Suprapubic skin (tissue), 4 donors: ENCODE measurements at regions not wholly inside any gene's neighbourhood (a gene's known extent, or its start where the extent isn't known, plus 50 kb on each side); places are given as distances from the start of the nearest gene placed in this dataset.
"Not testable (repeated sequence)": the region's sequence is repeated elsewhere in the genome, so short reads cannot be mapped to it uniquely, and the experiment has no call there.

Source experiments
- DNase-seq, 2 donors: peaks; one replicate each; pipeline ENCODE4 v3.0.0-alpha.2; 2019; ENCODE audit warnings: low spot score in 2 of 2
- H3K27ac ChIP-seq: fragments of 200-600 bp; sonication (generic); one replicate; pipeline ENCODE4 v1.5.1; 2019
- H3K27me3 ChIP-seq: fragments of 200-600 bp; sonication (generic); one replicate; pipeline ENCODE4 v1.5.1; 2019
- H3K36me3 ChIP-seq: fragments of 200-600 bp; sonication (generic); one replicate; pipeline ENCODE4 v1.5.1; 2019
- H3K4me1 ChIP-seq: fragments of 200-600 bp; sonication (generic); one replicate; pipeline ENCODE4 v1.5.1; 2019
- H3K4me3 ChIP-seq: fragments of 200-600 bp; sonication (generic); one replicate; pipeline ENCODE4 v1.5.1; 2019; ENCODE audit warnings: mild to moderate bottlenecking
- H3K9me3 ChIP-seq: fragments of 200-600 bp; sonication (generic); one replicate; pipeline ENCODE4 v1.5.1; 2019
- EP300 ChIP-seq: sonication (generic); formaldehyde crosslinking; IDR thresholded peaks from one replicate; pipeline ENCODE4 v1.6.1; 2017; ENCODE audit warnings: antibody characterized with exemption
- POLR2A ChIP-seq, 2 donors: fragments of 450-650 bp; IDR thresholded peaks; one replicate each; pipeline ENCODE4 v1.6.1; 2017; ENCODE audit warnings: antibody characterized with exemption in 2 of 2, mild to moderate bottlenecking in 2 of 2, moderate library complexity in 2 of 2
- POLR2AphosphoS5 ChIP-seq, 3 donors: sonication (generic); formaldehyde crosslinking; IDR thresholded peaks; one replicate each; pipeline ENCODE4 v1.6.1; 2017; ENCODE audit warnings: antibody characterized with exemption in 3 of 3
- WGBS: methylation state at CpG from one replicate; pipeline ENCODE4 v1.1.5; 2018; 5-methylcytosine and 5-hydroxymethylcytosine counted together
- TF ChIP-seq, protein P1 (sequence below), 2 donors: fragments of 200-600 bp in 1 of 2; fragments of 450-650 bp in 1 of 2; sonication (generic) in 1 of 2; IDR thresholded peaks; one replicate each; pipeline ENCODE4 v1.5.1; 2016 to 2019; ENCODE audit warnings: antibody characterized with exemption in 2 of 2, mild to moderate bottlenecking in 1 of 2, moderate library complexity in 1 of 2

DNA sequence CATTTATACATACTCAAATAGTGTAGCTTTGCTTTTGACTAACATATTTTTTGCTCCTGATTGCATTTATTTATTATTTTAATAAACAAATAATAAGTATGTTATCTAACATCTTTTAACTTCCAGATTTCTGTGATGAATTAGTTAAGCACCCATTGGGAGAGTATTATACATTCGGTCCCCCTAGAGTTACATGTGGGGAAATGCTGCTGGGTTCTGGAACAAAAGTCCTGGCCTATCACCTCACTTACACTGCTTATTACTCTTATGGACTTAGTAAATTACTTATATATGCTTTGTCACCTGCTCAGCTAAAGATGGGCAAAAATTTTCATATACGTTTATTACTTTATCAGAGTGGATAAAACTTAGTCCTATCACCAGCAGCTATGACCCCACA lies 1163.0 kb downstream of the FAM181B start:
- Histone ChIP-seq H3K36me3 (no peaks in the 10 kb centered on the region), H3K4me3 (no peak overlapping the region), H3K27me3 (no peaks in the 10 kb centered on the region), H3K4me1 (no peaks in the 10 kb centered on the region), H3K9me3 (no peaks in the 10 kb centered on the region), H3K27ac (no peak overlapping the region)
- WGBS, result 90% methylated on average over 2 of the region's 2 CpGs
- TF ChIP-seq POLR2AphosphoS5 (IDR thresholded peaks at IDR 0.05) (no peak), POLR2A (IDR thresholded peaks at IDR 0.05) (no peak), EP300 (no peak)
- TF ChIP-seq, protein P1, sequence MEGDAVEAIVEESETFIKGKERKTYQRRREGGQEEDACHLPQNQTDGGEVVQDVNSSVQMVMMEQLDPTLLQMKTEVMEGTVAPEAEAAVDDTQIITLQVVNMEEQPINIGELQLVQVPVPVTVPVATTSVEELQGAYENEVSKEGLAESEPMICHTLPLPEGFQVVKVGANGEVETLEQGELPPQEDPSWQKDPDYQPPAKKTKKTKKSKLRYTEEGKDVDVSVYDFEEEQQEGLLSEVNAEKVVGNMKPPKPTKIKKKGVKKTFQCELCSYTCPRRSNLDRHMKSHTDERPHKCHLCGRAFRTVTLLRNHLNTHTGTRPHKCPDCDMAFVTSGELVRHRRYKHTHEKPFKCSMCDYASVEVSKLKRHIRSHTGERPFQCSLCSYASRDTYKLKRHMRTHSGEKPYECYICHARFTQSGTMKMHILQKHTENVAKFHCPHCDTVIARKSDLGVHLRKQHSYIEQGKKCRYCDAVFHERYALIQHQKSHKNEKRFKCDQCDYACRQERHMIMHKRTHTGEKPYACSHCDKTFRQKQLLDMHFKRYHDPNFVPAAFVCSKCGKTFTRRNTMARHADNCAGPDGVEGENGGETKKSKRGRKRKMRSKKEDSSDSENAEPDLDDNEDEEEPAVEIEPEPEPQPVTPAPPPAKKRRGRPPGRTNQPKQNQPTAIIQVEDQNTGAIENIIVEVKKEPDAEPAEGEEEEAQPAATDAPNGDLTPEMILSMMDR (IDR thresholded peaks at IDR 0.05), result no peak
- no peak for DNase-seq

DNA sequence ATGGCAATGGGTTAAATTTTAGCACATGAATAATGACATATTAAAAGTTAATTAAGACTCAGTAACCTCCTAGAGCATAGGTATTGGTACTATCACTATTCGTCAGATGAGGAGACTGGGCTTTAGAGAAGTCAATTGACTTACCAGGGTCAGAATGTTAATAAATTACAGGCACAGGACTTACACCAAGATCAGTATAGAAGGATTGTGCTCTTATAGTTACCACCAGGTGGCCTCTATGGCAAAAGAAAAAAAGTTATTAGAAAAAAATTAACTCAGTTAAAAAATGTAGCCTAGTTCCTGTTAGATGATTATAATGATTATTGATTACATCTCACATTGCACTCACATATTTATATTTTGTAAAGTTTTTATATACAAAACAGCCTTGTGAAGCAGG lies 1163.7 kb downstream of the FAM181B start:
- no peaks in the 10 kb centered on the region for H3K27me3 ChIP-seq
- no peak for DNase-seq
- no peak overlapping the region for H3K4me3 ChIP-seq
- no peaks in the 10 kb centered on the region for H3K9me3 ChIP-seq
- TF ChIP-seq, protein P1 (IDR thresholded peaks at IDR 0.05), result no peak
- no peak for TF ChIP-seq EP300
- no peak for TF ChIP-seq POLR2AphosphoS5 (IDR thresholded peaks at IDR 0.05)
- no peak for TF ChIP-seq POLR2A (IDR thresholded peaks at IDR 0.05)
- 0% methylated on average over 1 of the region's 1 CpG for WGBS
- no peak overlapping the region for H3K27ac ChIP-seq
- H3K4me1 ChIP-seq, result no peaks in the 10 kb centered on the region
- H3K36me3 ChIP-seq, result no peaks in the 10 kb centered on the region

DNA sequence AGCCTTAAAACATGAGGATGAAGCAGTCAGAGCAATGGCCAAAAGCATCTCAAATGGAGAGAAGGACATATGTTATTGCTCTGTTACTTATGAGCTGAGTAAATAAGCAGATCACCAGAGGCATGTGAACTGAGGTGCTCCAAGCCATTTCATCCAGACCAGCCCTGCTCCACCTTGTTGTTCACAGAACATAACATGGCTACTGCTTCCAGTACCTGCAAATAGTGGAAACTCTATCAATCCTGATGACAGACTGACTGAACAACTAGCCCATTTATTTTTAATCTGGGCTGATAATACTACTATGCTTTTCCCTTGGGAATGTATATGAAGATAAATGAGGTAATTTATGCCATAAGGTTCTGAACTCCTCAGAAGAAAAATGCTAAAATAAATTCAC lies 1164.7 kb downstream of the FAM181B start:
- H3K4me1 ChIP-seq, result no peaks in the 10 kb centered on the region
- H3K4me3 ChIP-seq, result no peak overlapping the region
- H3K27ac ChIP-seq, result no peak overlapping the region
- TF ChIP-seq, protein P1 (IDR thresholded peaks at IDR 0.05), result no peak
- TF ChIP-seq EP300 (no peak), POLR2A (IDR thresholded peaks at IDR 0.05) (no peak), POLR2AphosphoS5 (IDR thresholded peaks at IDR 0.05) (no peak)
- no peak for DNase-seq
- no peaks in the 10 kb centered on the region for H3K27me3 ChIP-seq
- no peaks in the 10 kb centered on the region for H3K36me3 ChIP-seq
- no peaks in the 10 kb centered on the region for H3K9me3 ChIP-seq

DNA sequence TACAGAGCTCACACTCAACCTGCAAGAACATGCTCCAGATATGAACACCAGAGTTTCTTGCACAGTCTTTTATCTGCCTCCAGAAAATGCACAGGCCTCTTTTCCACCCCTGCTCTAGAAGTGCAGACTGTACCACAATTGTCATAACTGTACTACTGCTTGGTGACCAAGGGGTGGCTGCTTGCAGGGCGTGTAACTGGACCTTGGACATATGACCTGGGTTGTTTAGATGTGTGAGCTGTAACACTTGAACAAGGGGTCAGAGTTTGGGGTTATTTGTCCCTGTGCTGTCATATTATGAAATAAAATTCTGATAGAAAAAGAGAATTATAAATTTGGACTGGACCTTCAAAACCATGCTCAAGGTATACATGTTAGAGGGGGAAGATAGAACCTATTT lies 1185.5 kb downstream of the FAM181B start:
- no peaks in the 10 kb centered on the region for H3K4me1 ChIP-seq
- no peaks in the 10 kb centered on the region for H3K9me3 ChIP-seq
- DNase-seq, result no peak
- WGBS, result 69% methylated on average over 1 of the region's 1 CpG
- H3K4me3 ChIP-seq, result no peak overlapping the region
- no peaks in the 10 kb centered on the region for H3K27me3 ChIP-seq
- no peaks in the 10 kb centered on the region for H3K36me3 ChIP-seq
- TF ChIP-seq EP300 (no peak), POLR2AphosphoS5 (IDR thresholded peaks at IDR 0.05) (no peak), POLR2A (IDR thresholded peaks at IDR 0.05) (no peak)
- TF ChIP-seq, protein P1 (IDR thresholded peaks at IDR 0.05), result no peak
- H3K27ac ChIP-seq, result no peak overlapping the region

DNA sequence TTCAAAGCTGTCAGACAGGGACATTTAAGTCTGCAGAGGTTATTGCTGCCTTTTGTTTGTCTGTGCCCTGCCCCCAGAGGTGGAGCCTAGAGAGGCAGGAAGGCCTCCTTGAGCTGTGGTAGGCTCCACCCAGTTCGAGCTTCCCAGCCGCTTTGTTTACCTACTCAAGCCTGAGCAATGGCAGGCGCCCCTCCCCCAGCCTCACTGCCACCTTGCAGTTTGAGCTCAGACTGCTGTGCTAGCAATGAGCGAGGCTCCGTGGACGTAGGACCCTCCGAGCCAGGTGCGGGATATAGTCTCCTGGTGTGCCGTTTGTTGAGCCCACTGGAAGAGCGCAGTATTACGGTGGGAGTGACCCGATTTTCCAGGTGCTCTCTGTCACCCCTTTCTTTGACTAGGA lies 1193.9 kb downstream of the FAM181B start:
- not testable (repeated sequence) for DNase-seq, H3K27ac ChIP-seq, H3K4me1 ChIP-seq, H3K9me3 ChIP-seq, H3K27me3 ChIP-seq, H3K4me3 ChIP-seq, H3K36me3 ChIP-seq
- 97% methylated on average over 11 of the region's 12 CpGs for whole genome bisulfite sequencing

DNA sequence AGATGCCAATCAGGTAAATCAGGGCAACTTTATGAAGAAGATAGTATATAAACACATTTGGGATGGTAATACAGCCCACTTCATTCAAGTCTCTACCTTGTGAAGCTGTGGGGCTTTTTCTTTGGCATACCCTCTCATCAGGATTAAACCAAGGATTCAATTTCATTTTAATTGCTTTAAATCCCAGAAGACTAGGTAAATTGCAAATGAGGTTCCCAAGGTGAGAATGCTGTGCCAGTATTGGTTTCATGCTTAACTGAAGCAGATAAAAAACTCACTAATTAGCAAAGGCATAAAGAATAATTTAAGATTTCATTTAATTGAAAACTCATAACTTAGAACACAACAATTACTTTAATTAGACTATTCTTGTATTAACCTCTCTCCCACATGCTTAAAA lies 1218.1 kb downstream of the FAM181B start:
- no peak for DNase-seq
- H3K27me3 ChIP-seq, result no peaks in the 10 kb centered on the region
- H3K4me1 ChIP-seq, result no peaks in the 10 kb centered on the region
- no peak for TF ChIP-seq EP300
- no peak for TF ChIP-seq POLR2A (IDR thresholded peaks at IDR 0.05)
- TF ChIP-seq POLR2AphosphoS5 (IDR thresholded peaks at IDR 0.05), result no peak
- TF ChIP-seq, protein P1 (IDR thresholded peaks at IDR 0.05), result no peak
- H3K4me3 ChIP-seq, result no peak overlapping the region
- H3K9me3 ChIP-seq, result peaks cover 3% of the 10 kb centered on the region
- no peaks in the 10 kb centered on the region for H3K36me3 ChIP-seq
- no peak overlapping the region for H3K27ac ChIP-seq
